ENCODE measurements at regions not wholly inside any gene's neighbourhood (a gene's known extent, or its start where the extent isn't known, plus 50 kb on each side); places are given as distances from the start of the nearest gene placed in this dataset.

DNA sequence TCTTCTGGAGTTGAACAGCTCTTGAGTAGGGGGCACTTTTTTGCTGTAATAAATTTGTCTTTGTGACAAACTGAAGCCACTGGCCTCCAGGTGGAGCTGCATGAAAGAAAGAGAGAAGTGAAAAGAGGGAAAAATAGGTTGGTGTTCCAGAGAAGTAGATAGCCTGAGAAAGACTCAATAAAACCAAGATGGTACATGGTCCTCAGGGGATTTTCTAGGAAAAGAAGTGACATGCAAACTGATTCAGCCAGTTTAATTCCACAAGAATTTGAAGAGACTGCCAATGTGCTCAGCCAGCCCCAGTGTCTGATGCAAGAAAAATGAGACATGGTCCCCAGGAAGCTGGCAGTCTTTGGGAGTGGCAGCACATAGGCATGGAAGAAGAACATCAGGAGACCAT lies 152.7 kb downstream of the CD47 start:
- Histone ChIP-seq H3K9ac (ENCODE audit: control insufficient read depth, extremely low read depth, insufficient read depth, low read length) (no peak overlapping the region), H3K4me1 (ENCODE audit: control insufficient read depth, extremely low read depth, insufficient read depth, low read length) (no peaks in the 10 kb centered on the region), H3K27ac (ENCODE audit: control insufficient read depth, insufficient read depth, low read length) (no peak overlapping the region), H3K9me3 (ENCODE audit: control insufficient read depth, low read depth, low read length) (no peaks in the 10 kb centered on the region), H2AFZ (ENCODE audit: control insufficient read depth, low read length) (no peak overlapping the region), H3K9me1 (ENCODE audit: control insufficient read depth, extremely low read depth, insufficient read depth, low read length) (no peaks in the 10 kb centered on the region), H4K20me1 (ENCODE audit: control insufficient read depth, extremely low read depth, insufficient read depth, low read length) (no peaks in the 10 kb centered on the region), H3K4me2 (ENCODE audit: control insufficient read depth, extremely low read depth, insufficient read depth, low read depth, low read length) (no peak overlapping the region), H3K79me2 (ENCODE audit: control insufficient read depth, insufficient read depth, low read length) (no peaks in the 10 kb centered on the region), H3K36me3 (ENCODE audit: control insufficient read depth in 2 of 2, extremely low read depth in 1 of 2, insufficient read depth in 2 of 2, low read length in 2 of 2) (no peaks in the 10 kb centered on the region), H3K27me3 (ENCODE audit: control insufficient read depth, extremely low read depth, insufficient read depth, low read length) (no peaks in the 10 kb centered on the region), H3K4me3 (ENCODE audit: control insufficient read depth in 2 of 3, extremely low read depth in 1 of 3, insufficient read depth in 2 of 3, low read depth in 1 of 3, low read length in 3 of 3) (no peak overlapping the region)
- DNase-seq (ENCODE audit: low read depth, low spot score), result no peak
- peak; percentile 26 for FAIRE-seq
- dilution Hi-C loops (cut with MboI; ENCODE audit: extremely low pct_ligation_motif_present, low sequenced_read_pairs), result no loop called here
- TF ChIP-seq, protein P1, sequence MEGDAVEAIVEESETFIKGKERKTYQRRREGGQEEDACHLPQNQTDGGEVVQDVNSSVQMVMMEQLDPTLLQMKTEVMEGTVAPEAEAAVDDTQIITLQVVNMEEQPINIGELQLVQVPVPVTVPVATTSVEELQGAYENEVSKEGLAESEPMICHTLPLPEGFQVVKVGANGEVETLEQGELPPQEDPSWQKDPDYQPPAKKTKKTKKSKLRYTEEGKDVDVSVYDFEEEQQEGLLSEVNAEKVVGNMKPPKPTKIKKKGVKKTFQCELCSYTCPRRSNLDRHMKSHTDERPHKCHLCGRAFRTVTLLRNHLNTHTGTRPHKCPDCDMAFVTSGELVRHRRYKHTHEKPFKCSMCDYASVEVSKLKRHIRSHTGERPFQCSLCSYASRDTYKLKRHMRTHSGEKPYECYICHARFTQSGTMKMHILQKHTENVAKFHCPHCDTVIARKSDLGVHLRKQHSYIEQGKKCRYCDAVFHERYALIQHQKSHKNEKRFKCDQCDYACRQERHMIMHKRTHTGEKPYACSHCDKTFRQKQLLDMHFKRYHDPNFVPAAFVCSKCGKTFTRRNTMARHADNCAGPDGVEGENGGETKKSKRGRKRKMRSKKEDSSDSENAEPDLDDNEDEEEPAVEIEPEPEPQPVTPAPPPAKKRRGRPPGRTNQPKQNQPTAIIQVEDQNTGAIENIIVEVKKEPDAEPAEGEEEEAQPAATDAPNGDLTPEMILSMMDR (optimal IDR thresholded peaks at IDR 0.05 in 1 of 3, IDR thresholded peaks at IDR 0.05 in 1 of 3, conservative IDR thresholded peaks at IDR 0.05 in 1 of 3; ENCODE audit: extremely low read depth in 1 of 3, insufficient read depth in 2 of 3, low read length in 3 of 3), result peak; percentile 27 to 50 (median 38)
- TF ChIP-seq EZH2 (IDR thresholded peaks at IDR 0.05; ENCODE audit: low read length), result no peak

GRCh38 chr3:107934808-107935207 lies 156.0 kb downstream of the CD47 start:
- DNase-seq (ENCODE audit: low read depth, low spot score) (no peak), FAIRE-seq (no peak)
- no peaks in the 10 kb centered on the region for H3K9me1 ChIP-seq (ENCODE audit: control insufficient read depth, extremely low read depth, insufficient read depth, low read length)
- no peaks in the 10 kb centered on the region for H3K36me3 ChIP-seq (ENCODE audit: control insufficient read depth in 2 of 2, extremely low read depth in 1 of 2, insufficient read depth in 2 of 2, low read length in 2 of 2)
- no peaks in the 10 kb centered on the region for H3K27me3 ChIP-seq (ENCODE audit: control insufficient read depth, extremely low read depth, insufficient read depth, low read length)
- no peaks in the 10 kb centered on the region for H3K9me3 ChIP-seq (ENCODE audit: control insufficient read depth, low read depth, low read length)
- H3K79me2 ChIP-seq (ENCODE audit: control insufficient read depth, insufficient read depth, low read length), result no peaks in the 10 kb centered on the region
- H3K27ac ChIP-seq (ENCODE audit: control insufficient read depth, insufficient read depth, low read length), result no peak overlapping the region
- H3K9ac ChIP-seq (ENCODE audit: control insufficient read depth, extremely low read depth, insufficient read depth, low read length), result no peak overlapping the region
- TF ChIP-seq, protein P1 (optimal IDR thresholded peaks at IDR 0.05 in 1 of 3, IDR thresholded peaks at IDR 0.05 in 1 of 3, conservative IDR thresholded peaks at IDR 0.05 in 1 of 3; ENCODE audit: extremely low read depth in 1 of 3, insufficient read depth in 2 of 3, low read length in 3 of 3), result no peak
- TF ChIP-seq EZH2 (IDR thresholded peaks at IDR 0.05; ENCODE audit: low read length), result no peak
- no peaks in the 10 kb centered on the region for H3K4me1 ChIP-seq (ENCODE audit: control insufficient read depth, extremely low read depth, insufficient read depth, low read length)
- H4K20me1 ChIP-seq (ENCODE audit: control insufficient read depth, extremely low read depth, insufficient read depth, low read length), result no peaks in the 10 kb centered on the region
- dilution Hi-C loops (cut with MboI; ENCODE audit: extremely low pct_ligation_motif_present, low sequenced_read_pairs), result no loop called here
- no peak overlapping the region for H2AFZ ChIP-seq (ENCODE audit: control insufficient read depth, low read length)
- no peak overlapping the region for H3K4me3 ChIP-seq (ENCODE audit: control insufficient read depth in 2 of 3, extremely low read depth in 1 of 3, insufficient read depth in 2 of 3, low read depth in 1 of 3, low read length in 3 of 3)
- no peak overlapping the region for H3K4me2 ChIP-seq (ENCODE audit: control insufficient read depth, extremely low read depth, insufficient read depth, low read depth, low read length)

Data from keratinocyte (primary cell).